HepG2 (cell line): ENCODE measurements at regions not wholly inside any gene's neighbourhood (a gene's known extent, or its start where the extent isn't known, plus 50 kb on each side); places are given as distances from the start of the nearest gene placed in this dataset.
A peak's percentile ranks its signal among the peaks of the same experiment; 100 is the strongest.

Experiments used
- BHLHE40 ChIP-seq: IDR thresholded peaks from 2 replicates; pipeline ENCODE4 v1.6.1; 2011; ENCODE audit warnings: low read length, improper control_type of control experiment
- FOXA1 ChIP-seq, 2 experiments: fragments of 450-650 bp in 1 of 2; sonication (generic) in 1 of 2; formaldehyde crosslinking in 1 of 2; IDR thresholded peaks; 2 replicates each; pipeline versions ENCODE4 v1.4.0 to v1.6.1; 2016 to 2020; ENCODE audit warnings: missing genetic modification reagents in 1 of 2
- FOXP4 ChIP-seq: sonication (generic); formaldehyde crosslinking; IDR thresholded peaks from 2 replicates; pipeline ENCODE4 v1.4.0; 2020; ENCODE audit warnings: missing genetic modification reagents
- GMEB2 ChIP-seq: IDR thresholded peaks from 2 replicates; pipeline ENCODE4 v1.6.1; 2016; ENCODE audit warnings: missing biosample characterization, missing genetic modification reagents, low read depth
- HNF4A ChIP-seq: sonication (generic); formaldehyde crosslinking; IDR thresholded peaks from 2 replicates; pipeline ENCODE4 v1.4.0; 2020; ENCODE audit warnings: missing genetic modification reagents
- IKZF5 ChIP-seq: IDR thresholded peaks from 2 replicates; pipeline ENCODE4 v1.6.1; 2018; ENCODE audit warnings: missing genetic modification reagents, mild to moderate bottlenecking, missing compliant biosample characterization
- KLF9 ChIP-seq: IDR thresholded peaks from 2 replicates; pipeline ENCODE4 v1.6.1; 2016; ENCODE audit warnings: low read depth
- MAX ChIP-seq: IDR thresholded peaks from 2 replicates; pipeline ENCODE4 v1.6.1; 2012; ENCODE audit warnings: inconsistent platforms
- NFKBIZ ChIP-seq: IDR thresholded peaks from 2 replicates; pipeline ENCODE4 v1.6.1; 2018; ENCODE audit warnings: missing genetic modification reagents, missing compliant biosample characterization
- SALL1 ChIP-seq: sonication (generic); formaldehyde crosslinking; IDR thresholded peaks from 2 replicates; pipeline ENCODE4 v1.8.0; 2022; ENCODE audit warnings: mild to moderate bottlenecking, missing genetic modification reagents
- USF2 ChIP-seq, 2 experiments: sonication (generic) in 1 of 2; formaldehyde crosslinking in 1 of 2; IDR thresholded peaks; 2 replicates each; pipeline versions ENCODE4 v1.5.1 to v1.6.1; 2011 to 2020; ENCODE audit warnings: borderline replicate concordance in 1 of 2, low read depth in 1 of 2, low read length in 1 of 2, mild to moderate bottlenecking in 1 of 2, missing genetic modification reagents in 1 of 2, moderate library complexity in 1 of 2
- ZBTB38 ChIP-seq: sonication (generic); formaldehyde crosslinking; IDR thresholded peaks from 2 replicates; pipeline ENCODE4 v1.5.1; 2020; ENCODE audit warnings: mild to moderate bottlenecking, missing genetic modification reagents
- ZNF124 ChIP-seq: sonication (generic); formaldehyde crosslinking; IDR thresholded peaks from 2 replicates; pipeline ENCODE4 v1.4.0; 2020; ENCODE audit warnings: missing genetic modification reagents
- ZNF280B ChIP-seq: sonication (generic); formaldehyde crosslinking; IDR thresholded peaks from 2 replicates; pipeline ENCODE4 v1.5.0; 2020; ENCODE audit warnings: missing genetic modification reagents, mild to moderate bottlenecking, borderline replicate concordance
- ZNF496 ChIP-seq: sonication (generic); formaldehyde crosslinking; IDR thresholded peaks from 2 replicates; pipeline ENCODE4 v1.8.1; 2023; ENCODE audit warnings: mild to moderate bottlenecking, moderate library complexity, missing genetic modification reagents; ENCODE audit not compliant: insufficient replicate concordance
- ZNF609 ChIP-seq: sonication (generic); formaldehyde crosslinking; IDR thresholded peaks from 2 replicates; pipeline ENCODE4 v1.4.0; 2020; ENCODE audit warnings: mild to moderate bottlenecking, missing genetic modification reagents, borderline replicate concordance

GRCh38 chr10:121154846-121155245 is 303.7 kb downstream of the WDR11 start (continued):
- TF ChIP-seq KLF9 (CRISPR knock-in tag) (no peak), ZNF280B (CRISPR knock-in tag) (no peak), IKZF5 (CRISPR knock-in tag) (no peak), ZNF124 (CRISPR knock-in tag) (no peak), HNF4A (no peak), ZNF496 (CRISPR knock-in tag) (no peak), USF2 (IDR thresholded peaks at IDR 0.05; ENCODE audit: low read depth, low read length) (peak; percentile 70), USF2 (CRISPR knock-in tag; IDR thresholded peaks at IDR 0.05; ENCODE audit: borderline replicate concordance) (peak; percentile 33; the same call in 1 of the 2 replicates), GMEB2 (no peak), ZBTB38 (CRISPR knock-in tag) (no peak), FOXA1 (IDR thresholded peaks at IDR 0.05) (no peak), FOXA1 (CRISPR knock-in tag; IDR thresholded peaks at IDR 0.05) (peak; percentile 67), ZNF609 (CRISPR knock-in tag) (no peak), FOXP4 (CRISPR knock-in tag) (peak; percentile 46), SALL1 (CRISPR knock-in tag) (no peak), MAX (no peak), BHLHE40 (peak; percentile 96), NFKBIZ (no peak)
